ENCODE measurements at regions not wholly inside any gene's neighbourhood (a gene's known extent, or its start where the extent isn't known, plus 50 kb on each side); places are given as distances from the start of the nearest gene placed in this dataset.

DNA sequence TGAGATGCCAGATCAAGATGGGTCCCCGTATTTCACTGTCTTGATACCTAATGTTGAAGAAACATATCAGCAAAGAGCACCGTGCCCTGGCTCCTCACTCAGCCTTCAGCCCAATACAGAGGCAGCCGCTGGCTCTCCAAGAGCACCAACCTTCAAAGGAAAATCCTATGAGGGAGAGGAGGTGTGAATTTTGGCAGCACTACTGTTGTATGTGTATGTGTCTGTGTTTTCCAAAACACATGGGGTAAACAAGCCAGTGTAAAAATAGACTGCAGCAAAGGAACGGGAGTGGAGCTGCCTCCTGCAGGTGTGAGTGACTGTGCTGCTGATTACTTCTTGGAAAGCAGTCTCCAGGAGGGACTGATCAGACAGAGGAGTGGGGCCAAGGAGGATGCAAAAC is 194.0 kb upstream of the CDH5 start (continued):
- no peak for TF ChIP-seq SP1 (IDR thresholded peaks at IDR 0.05; ENCODE audit: low read depth)
- TF ChIP-seq, protein P1, sequence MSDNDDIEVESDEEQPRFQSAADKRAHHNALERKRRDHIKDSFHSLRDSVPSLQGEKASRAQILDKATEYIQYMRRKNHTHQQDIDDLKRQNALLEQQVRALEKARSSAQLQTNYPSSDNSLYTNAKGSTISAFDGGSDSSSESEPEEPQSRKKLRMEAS (IDR thresholded peaks at IDR 0.05) = no peak
- TF ChIP-seq YY1 (IDR thresholded peaks at IDR 0.05; ENCODE audit: extremely low read depth, insufficient replicate concordance, low read depth, low read length) = no peak
- no peak for TF ChIP-seq CBX3 (IDR thresholded peaks at IDR 0.05; ENCODE audit: low read depth)
- no peak for TF ChIP-seq ZFX (IDR thresholded peaks at IDR 0.05)

DNA sequence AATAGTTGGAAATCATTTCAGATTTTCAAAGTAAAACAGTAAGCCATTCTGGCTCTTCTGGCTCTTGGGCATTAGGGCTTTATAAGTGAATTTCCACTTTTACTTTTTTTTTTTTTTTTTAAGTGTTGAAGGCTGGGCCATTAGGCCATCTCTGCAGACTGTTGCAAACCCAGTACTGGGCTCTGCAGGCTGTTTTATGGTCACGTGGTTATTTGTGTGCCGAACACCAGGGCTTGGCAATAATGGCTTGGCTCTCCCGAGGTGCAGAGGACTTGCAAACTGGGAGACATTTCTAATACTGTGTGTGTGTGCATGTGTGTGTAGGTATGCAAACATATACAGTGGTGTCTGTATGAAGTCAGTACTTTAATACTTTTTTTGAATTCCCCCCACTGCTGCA is 194.9 kb upstream of the CDH5 start:
- ChIA-PET RAD21 (ENCODE audit: low non-redundant PET in 1 of 2, low total read pairs in 2 of 2, uncharacterized antibody in 2 of 2, unreplicated experiment in 2 of 2) (no interaction called here), CTCF (no interaction called here), POLR2A (no interaction called here)
- no peak for ATAC-seq
- intact Hi-C loops (cut with micrococcal nuclease) = loop anchor here (10.0 kb wide), 1 partner anchor 57 kb away; no protein-coding TSS in a partner anchor
- no peak for DNase-seq (ENCODE audit: low read depth, low spot score)
- no peak overlapping the region for H3K27ac ChIP-seq (ENCODE audit: low read depth, low read length)
- no peaks in the 10 kb centered on the region for H4K20me1 ChIP-seq (ENCODE audit: insufficient read depth)
- H3K9me2 ChIP-seq (ENCODE audit: insufficient read depth) = no peaks in the 10 kb centered on the region
- H3K9me3 ChIP-seq (ENCODE audit: control insufficient read depth in 1 of 2, insufficient read depth in 1 of 2, low read depth in 1 of 2, low read length in 2 of 2) = no peaks in the 10 kb centered on the region
- H3K36me3 ChIP-seq (ENCODE audit: control insufficient read depth in 1 of 2, insufficient read depth in 2 of 2, low read length in 2 of 2) = no peaks in the 10 kb centered on the region
- no TSS peak for BruUV-seq (replicated peaks)
- no peaks in the 10 kb centered on the region for H3K4me1 ChIP-seq (ENCODE audit: control insufficient read depth in 1 of 2, insufficient read depth in 2 of 2, low read length in 2 of 2)
- peaks cover 12% of the 10 kb centered on the region; the same call in 1 of the 2 replicates for H3K27me3 ChIP-seq (ENCODE audit: insufficient read depth, low read length)
- no peak overlapping the region for H3K4me3 ChIP-seq (replicated peaks in 1 of 2; ENCODE audit: low read depth in 1 of 2, low read length in 2 of 2)
- no peaks in the 10 kb centered on the region for H3K79me2 ChIP-seq (ENCODE audit: insufficient read depth, low read length)
- no peak overlapping the region for H3K4me2 ChIP-seq (ENCODE audit: low read length)
- no peak overlapping the region for H2AFZ ChIP-seq (ENCODE audit: low read depth, low read length, poor library complexity, severe bottlenecking)
- H3K9ac ChIP-seq (ENCODE audit: low read length) = no peak overlapping the region
- TF ChIP-seq RAD21 (IDR thresholded peaks at IDR 0.05; ENCODE audit: low read depth) = no peak
- TF ChIP-seq, protein P1 (IDR thresholded peaks at IDR 0.05) = no peak
- TF ChIP-seq, protein P2, sequence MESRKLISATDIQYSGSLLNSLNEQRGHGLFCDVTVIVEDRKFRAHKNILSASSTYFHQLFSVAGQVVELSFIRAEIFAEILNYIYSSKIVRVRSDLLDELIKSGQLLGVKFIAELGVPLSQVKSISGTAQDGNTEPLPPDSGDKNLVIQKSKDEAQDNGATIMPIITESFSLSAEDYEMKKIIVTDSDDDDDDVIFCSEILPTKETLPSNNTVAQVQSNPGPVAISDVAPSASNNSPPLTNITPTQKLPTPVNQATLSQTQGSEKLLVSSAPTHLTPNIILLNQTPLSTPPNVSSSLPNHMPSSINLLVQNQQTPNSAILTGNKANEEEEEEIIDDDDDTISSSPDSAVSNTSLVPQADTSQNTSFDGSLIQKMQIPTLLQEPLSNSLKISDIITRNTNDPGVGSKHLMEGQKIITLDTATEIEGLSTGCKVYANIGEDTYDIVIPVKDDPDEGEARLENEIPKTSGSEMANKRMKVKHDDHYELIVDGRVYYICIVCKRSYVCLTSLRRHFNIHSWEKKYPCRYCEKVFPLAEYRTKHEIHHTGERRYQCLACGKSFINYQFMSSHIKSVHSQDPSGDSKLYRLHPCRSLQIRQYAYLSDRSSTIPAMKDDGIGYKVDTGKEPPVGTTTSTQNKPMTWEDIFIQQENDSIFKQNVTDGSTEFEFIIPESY (IDR thresholded peaks at IDR 0.05; ENCODE audit: extremely low read depth, insufficient replicate concordance, low read length) = no peak
- no peak for TF ChIP-seq ZNF274 (IDR thresholded peaks at IDR 0.05; ENCODE audit: low read depth, low read length)
- no peak for TF ChIP-seq EZH2phosphoT487 (IDR thresholded peaks at IDR 0.05; ENCODE audit: borderline replicate concordance)
- no peak for TF ChIP-seq SIN3A (IDR thresholded peaks at IDR 0.05; ENCODE audit: low read depth)
- no peak for TF ChIP-seq ELF1 (IDR thresholded peaks at IDR 0.05; ENCODE audit: borderline replicate concordance, low read depth)
- TF ChIP-seq SRF (IDR thresholded peaks at IDR 0.05; ENCODE audit: low read depth) = no peak
- no peak for TF ChIP-seq POLR2A (IDR thresholded peaks at IDR 0.05; ENCODE audit: borderline replicate concordance, extremely low read depth, insufficient read depth, insufficient read length)
- no peak for TF ChIP-seq JUND (IDR thresholded peaks at IDR 0.05)
- TF ChIP-seq, protein P3, sequence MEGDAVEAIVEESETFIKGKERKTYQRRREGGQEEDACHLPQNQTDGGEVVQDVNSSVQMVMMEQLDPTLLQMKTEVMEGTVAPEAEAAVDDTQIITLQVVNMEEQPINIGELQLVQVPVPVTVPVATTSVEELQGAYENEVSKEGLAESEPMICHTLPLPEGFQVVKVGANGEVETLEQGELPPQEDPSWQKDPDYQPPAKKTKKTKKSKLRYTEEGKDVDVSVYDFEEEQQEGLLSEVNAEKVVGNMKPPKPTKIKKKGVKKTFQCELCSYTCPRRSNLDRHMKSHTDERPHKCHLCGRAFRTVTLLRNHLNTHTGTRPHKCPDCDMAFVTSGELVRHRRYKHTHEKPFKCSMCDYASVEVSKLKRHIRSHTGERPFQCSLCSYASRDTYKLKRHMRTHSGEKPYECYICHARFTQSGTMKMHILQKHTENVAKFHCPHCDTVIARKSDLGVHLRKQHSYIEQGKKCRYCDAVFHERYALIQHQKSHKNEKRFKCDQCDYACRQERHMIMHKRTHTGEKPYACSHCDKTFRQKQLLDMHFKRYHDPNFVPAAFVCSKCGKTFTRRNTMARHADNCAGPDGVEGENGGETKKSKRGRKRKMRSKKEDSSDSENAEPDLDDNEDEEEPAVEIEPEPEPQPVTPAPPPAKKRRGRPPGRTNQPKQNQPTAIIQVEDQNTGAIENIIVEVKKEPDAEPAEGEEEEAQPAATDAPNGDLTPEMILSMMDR (IDR thresholded peaks at IDR 0.05 in 2 of 3, conservative IDR thresholded peaks at IDR 0.05 in 1 of 3; ENCODE audit: borderline replicate concordance in 1 of 3, insufficient read depth in 1 of 3, low read depth in 2 of 3, low read length in 2 of 3) = no peak
- no peak for TF ChIP-seq EZH2 (IDR thresholded peaks at IDR 0.05)
- no peak for TF ChIP-seq TCF7L2 (IDR thresholded peaks at IDR 0.05; ENCODE audit: borderline replicate concordance, extremely low read depth, insufficient read depth, insufficient read length)
- no peak for TF ChIP-seq SP1 (IDR thresholded peaks at IDR 0.05; ENCODE audit: low read depth)
- TF ChIP-seq CEBPB (IDR thresholded peaks at IDR 0.05; ENCODE audit: low read depth) = no peak
- no peak for TF ChIP-seq ZFX (IDR thresholded peaks at IDR 0.05)
- TF ChIP-seq YY1 (IDR thresholded peaks at IDR 0.05; ENCODE audit: extremely low read depth, insufficient replicate concordance, low read depth, low read length) = no peak
- TF ChIP-seq, protein P4, sequence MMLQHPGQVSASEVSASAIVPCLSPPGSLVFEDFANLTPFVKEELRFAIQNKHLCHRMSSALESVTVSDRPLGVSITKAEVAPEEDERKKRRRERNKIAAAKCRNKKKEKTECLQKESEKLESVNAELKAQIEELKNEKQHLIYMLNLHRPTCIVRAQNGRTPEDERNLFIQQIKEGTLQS (IDR thresholded peaks at IDR 0.05) = no peak
- TF ChIP-seq CBX3 (IDR thresholded peaks at IDR 0.05; ENCODE audit: low read depth) = no peak
